OCI-LY7 (cell line): ENCODE measurements at regions not wholly inside any gene's neighbourhood (a gene's known extent, or its start where the extent isn't known, plus 50 kb on each side); places are given as distances from the start of the nearest gene placed in this dataset.

Source experiments
- EZH2phosphoT487 ChIP-seq: fragments of 200-600 bp; sonication (generic); IDR thresholded peaks from 2 replicates; pipeline ENCODE4 v1.6.1; 2018; ENCODE audit warnings: low read depth, borderline replicate concordance, mild to moderate bottlenecking, mixed run types, antibody characterized with exemption, low read length, moderate library complexity, mixed read lengths
- TF ChIP-seq, protein P1 (sequence below): fragments of 200-600 bp; sonication (generic); conservative IDR thresholded peaks from 2 replicates; pipeline ENCODE4 v1.5.1; 2014; ENCODE audit warnings: mild to moderate bottlenecking, antibody characterized with exemption, low read length, moderate library complexity, mixed read lengths

DNA sequence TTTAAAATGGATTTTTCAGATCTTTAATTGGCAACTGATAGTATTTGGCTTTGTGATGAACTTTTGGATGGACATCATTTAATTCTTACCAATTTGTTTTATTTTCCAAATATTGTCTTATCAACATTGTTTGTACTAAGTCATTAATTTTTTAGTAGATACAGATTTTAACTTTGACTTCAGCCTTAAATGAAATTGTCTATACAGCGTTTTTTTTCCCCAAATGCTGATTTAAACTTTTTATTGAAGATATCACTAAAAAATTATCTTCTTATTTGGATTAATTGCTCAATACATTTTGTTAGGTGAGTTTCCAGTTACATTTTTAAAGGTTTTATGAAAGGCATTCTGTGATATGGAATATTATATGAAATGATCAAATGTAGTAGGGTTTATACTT lies 123.6 kb upstream of the MMS22L start:
- TF ChIP-seq, protein P1, sequence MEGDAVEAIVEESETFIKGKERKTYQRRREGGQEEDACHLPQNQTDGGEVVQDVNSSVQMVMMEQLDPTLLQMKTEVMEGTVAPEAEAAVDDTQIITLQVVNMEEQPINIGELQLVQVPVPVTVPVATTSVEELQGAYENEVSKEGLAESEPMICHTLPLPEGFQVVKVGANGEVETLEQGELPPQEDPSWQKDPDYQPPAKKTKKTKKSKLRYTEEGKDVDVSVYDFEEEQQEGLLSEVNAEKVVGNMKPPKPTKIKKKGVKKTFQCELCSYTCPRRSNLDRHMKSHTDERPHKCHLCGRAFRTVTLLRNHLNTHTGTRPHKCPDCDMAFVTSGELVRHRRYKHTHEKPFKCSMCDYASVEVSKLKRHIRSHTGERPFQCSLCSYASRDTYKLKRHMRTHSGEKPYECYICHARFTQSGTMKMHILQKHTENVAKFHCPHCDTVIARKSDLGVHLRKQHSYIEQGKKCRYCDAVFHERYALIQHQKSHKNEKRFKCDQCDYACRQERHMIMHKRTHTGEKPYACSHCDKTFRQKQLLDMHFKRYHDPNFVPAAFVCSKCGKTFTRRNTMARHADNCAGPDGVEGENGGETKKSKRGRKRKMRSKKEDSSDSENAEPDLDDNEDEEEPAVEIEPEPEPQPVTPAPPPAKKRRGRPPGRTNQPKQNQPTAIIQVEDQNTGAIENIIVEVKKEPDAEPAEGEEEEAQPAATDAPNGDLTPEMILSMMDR, result no peak
- no peak for TF ChIP-seq EZH2phosphoT487
